ENCODE measurements at regions not wholly inside any gene's neighbourhood (a gene's known extent, or its start where the extent isn't known, plus 50 kb on each side); places are given as distances from the start of the nearest gene placed in this dataset.

DNA sequence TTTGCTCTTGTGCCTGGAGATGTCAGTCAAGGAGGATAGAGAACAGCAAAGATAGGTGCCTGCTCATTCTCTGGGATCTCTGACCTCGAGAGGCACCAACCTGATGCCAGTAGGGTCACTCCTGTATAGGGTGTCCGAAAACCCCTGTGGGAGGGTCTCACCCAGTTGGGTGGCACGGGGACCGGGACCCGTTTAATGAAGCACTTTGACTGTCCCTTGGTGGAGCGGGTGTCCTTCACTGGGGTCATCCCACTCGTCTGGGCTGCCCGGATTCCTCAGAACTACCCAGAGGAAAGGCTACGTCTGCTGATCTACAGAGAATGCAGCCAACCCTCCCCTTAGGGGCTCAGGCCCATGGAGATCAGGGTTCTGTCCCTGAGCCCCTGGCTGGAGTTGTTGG is 157.6 kb downstream of the CAPZA3 start:
- no peaks in the 10 kb centered on the region for H3K27me3 ChIP-seq
- intact Hi-C loops (cut with DNase I): no loop called here
- no peaks in the 10 kb centered on the region for H3K36me3 ChIP-seq
- DNase-seq (ENCODE audit: low spot score in 2 of 2): no peak
- H3K9me3 ChIP-seq: no peaks in the 10 kb centered on the region
- no peaks in the 10 kb centered on the region for H3K4me1 ChIP-seq
- H3K27ac ChIP-seq: no peak overlapping the region
- no peak overlapping the region for H3K4me3 ChIP-seq
- TF ChIP-seq, protein P1, sequence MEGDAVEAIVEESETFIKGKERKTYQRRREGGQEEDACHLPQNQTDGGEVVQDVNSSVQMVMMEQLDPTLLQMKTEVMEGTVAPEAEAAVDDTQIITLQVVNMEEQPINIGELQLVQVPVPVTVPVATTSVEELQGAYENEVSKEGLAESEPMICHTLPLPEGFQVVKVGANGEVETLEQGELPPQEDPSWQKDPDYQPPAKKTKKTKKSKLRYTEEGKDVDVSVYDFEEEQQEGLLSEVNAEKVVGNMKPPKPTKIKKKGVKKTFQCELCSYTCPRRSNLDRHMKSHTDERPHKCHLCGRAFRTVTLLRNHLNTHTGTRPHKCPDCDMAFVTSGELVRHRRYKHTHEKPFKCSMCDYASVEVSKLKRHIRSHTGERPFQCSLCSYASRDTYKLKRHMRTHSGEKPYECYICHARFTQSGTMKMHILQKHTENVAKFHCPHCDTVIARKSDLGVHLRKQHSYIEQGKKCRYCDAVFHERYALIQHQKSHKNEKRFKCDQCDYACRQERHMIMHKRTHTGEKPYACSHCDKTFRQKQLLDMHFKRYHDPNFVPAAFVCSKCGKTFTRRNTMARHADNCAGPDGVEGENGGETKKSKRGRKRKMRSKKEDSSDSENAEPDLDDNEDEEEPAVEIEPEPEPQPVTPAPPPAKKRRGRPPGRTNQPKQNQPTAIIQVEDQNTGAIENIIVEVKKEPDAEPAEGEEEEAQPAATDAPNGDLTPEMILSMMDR (IDR thresholded peaks at IDR 0.05): no peak

DNA sequence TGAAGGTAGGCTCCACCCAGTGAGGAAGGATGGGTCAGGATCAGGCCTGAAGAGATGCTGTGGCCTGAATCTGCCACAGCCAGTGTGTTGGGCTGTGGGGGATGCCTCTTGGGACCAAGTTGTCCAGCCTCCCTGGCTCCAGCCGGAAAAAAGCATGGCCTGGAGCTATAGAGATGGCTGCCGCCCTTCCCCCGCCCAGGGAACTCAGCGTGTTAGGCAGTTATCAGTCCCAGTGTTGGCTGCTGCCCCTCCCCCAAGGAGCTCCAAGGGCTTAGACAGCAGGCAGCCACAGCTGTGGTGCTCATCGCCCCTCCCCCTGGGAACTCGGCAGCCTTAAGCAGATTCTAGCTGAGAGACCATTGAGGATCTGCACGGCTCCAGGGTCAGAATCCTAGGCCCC is 158.0 kb downstream of the CAPZA3 start:
- no peaks in the 10 kb centered on the region for H3K4me1 ChIP-seq
- H3K4me3 ChIP-seq: no peak overlapping the region
- TF ChIP-seq, protein P1 (IDR thresholded peaks at IDR 0.05): no peak
- no peaks in the 10 kb centered on the region for H3K9me3 ChIP-seq
- no peak overlapping the region for H3K27ac ChIP-seq
- H3K36me3 ChIP-seq: no peaks in the 10 kb centered on the region
- intact Hi-C loops (cut with DNase I): no loop called here
- H3K27me3 ChIP-seq: no peaks in the 10 kb centered on the region
- no peak for DNase-seq (ENCODE audit: low spot score in 2 of 2)

DNA sequence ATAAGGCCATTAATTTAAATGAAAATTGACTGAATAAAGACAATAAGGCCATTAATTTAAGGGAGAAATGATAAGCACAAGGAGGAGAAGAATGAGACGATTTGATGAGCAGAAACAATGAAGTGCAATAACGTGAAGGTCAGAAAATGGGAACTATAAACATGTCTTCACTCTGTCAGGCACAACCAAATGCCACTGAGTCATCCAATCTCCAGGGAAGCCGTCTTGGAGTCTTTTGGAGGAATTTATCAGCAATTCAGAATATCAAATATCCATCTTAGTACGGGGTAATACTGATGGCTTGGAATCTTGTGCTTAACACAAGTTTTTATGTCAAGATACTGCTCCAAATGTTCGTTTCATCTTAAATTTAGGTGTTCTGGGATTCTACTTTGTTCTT is 159.9 kb downstream of the CAPZA3 start:
- TF ChIP-seq, protein P1 (IDR thresholded peaks at IDR 0.05): no peak
- intact Hi-C loops (cut with DNase I): no loop called here
- no peak for DNase-seq (ENCODE audit: low spot score in 2 of 2)
- Histone ChIP-seq H3K9me3 (no peaks in the 10 kb centered on the region), H3K4me1 (no peaks in the 10 kb centered on the region), H3K4me3 (no peak overlapping the region), H3K27me3 (no peaks in the 10 kb centered on the region), H3K27ac (no peak overlapping the region), H3K36me3 (no peaks in the 10 kb centered on the region)

DNA sequence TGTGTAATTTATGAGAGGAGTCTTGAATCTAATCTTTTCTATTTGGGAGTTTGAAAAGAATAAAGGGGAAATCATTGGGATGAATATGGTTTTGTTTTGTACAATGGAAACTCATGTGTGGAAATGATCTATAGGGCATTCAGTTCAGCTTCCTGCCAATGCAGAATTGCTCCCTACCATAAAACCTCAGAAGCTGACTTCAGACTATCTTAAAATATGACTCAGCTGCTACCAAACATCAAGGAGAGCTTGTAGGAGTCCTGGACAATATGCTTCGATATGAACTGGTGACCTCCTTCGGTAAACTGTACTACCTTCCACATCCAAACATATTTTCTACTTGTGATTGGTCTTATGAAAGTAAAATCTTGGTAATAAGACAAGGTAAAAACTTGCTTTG is 160.6 kb downstream of the CAPZA3 start:
- intact Hi-C loops (cut with DNase I): no loop called here
- TF ChIP-seq, protein P1 (IDR thresholded peaks at IDR 0.05): no peak

DNA sequence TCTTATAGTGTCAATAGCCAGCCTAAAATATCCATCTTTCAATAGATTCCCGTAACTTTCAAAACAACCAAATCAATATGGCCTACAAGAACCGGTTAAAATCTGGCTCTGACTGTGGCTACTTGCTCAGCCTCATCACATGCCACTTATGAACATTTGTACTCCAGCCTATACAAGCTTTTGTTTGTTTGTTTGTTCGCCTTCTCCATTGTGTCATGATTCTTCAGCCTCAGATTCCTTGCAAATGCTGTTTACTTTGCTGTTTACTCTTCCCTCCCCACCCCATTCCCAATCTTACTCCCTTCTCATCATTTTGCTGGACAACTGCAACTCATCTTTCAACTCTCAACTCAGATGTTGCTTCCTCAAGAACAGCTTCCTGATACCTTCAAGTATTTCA is 161.2 kb downstream of the CAPZA3 start:
- intact Hi-C loops (cut with DNase I): no loop called here
- Histone ChIP-seq H3K27me3 (no peaks in the 10 kb centered on the region), H3K9me3 (no peaks in the 10 kb centered on the region), H3K27ac (no peak overlapping the region), H3K4me1 (no peaks in the 10 kb centered on the region), H3K4me3 (no peak overlapping the region), H3K36me3 (no peaks in the 10 kb centered on the region)
- no peak for DNase-seq (ENCODE audit: low spot score in 2 of 2)
- TF ChIP-seq, protein P1 (IDR thresholded peaks at IDR 0.05): no peak

More for the DNA sequence above, 160.6 kb downstream of the CAPZA3 start:
- Histone ChIP-seq H3K27ac (no peak overlapping the region), H3K36me3 (no peaks in the 10 kb centered on the region), H3K27me3 (no peaks in the 10 kb centered on the region), H3K9me3 (no peaks in the 10 kb centered on the region), H3K4me3 (no peak overlapping the region), H3K4me1 (no peaks in the 10 kb centered on the region)
- no peak for DNase-seq (ENCODE audit: low spot score in 2 of 2)

DNA sequence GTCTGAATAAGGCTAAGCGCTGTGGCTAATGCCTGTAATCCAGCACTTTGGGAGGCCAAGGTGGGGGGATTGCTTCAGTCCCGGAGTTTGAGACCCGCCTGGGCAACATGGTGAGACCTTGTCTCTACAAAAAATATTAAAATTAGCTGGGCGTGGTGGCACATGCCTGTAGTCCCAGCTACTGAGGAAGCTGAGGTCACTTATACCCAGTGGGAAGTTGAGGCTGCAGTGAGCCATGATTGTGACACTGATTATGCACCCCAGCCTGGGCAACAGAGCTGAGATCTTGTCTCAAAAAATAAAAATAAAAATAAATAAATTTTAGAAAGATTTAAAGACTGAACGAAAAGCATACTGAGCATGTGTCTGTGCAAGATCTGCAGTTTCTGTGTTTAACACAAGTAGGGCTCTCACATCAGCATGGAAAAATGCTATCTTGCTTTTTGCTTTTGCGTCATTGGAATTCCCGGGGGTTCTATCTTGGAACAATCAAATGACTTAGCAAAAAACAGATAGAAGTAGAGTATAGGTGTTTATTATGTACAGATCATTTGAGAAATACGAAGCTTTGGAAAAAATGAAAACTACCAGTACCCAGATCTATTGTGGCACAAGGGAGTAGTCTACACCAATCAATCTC is 161.9 kb downstream of the CAPZA3 start:
- no peak for DNase-seq (ENCODE audit: low spot score in 2 of 2)
- no peak overlapping the region for H3K4me3 ChIP-seq

More for the DNA sequence above, 161.9 kb downstream of the CAPZA3 start:
- no peaks in the 10 kb centered on the region for H3K4me1 ChIP-seq
- TF ChIP-seq, protein P1 (IDR thresholded peaks at IDR 0.05): no peak
- H3K9me3 ChIP-seq: no peaks in the 10 kb centered on the region
- intact Hi-C loops (cut with DNase I): no loop called here
- H3K27ac ChIP-seq: no peak overlapping the region
- no peaks in the 10 kb centered on the region for H3K36me3 ChIP-seq
- H3K27me3 ChIP-seq: no peaks in the 10 kb centered on the region
